Posterior vena cava (tissue), 2 donors: ENCODE measurements at regions not wholly inside any gene's neighbourhood (a gene's known extent, or its start where the extent isn't known, plus 50 kb on each side); places are given as distances from the start of the nearest gene placed in this dataset.
"Not testable (repeated sequence)": the region's sequence is repeated elsewhere in the genome, so short reads cannot be mapped to it uniquely, and the experiment has no call there.

Experiments
- DNase-seq: peaks from one replicate; pipeline ENCODE4 v3.0.0-alpha.2; 2020; ENCODE audit warnings: low spot score
- intact Hi-C, 2 donors: fragments of 100-400 bp; cut with DNase I; formaldehyde crosslinking; loops; one replicate each; pipeline versions ENCODE4 v1.14.1 to v1.14.2; 2022 to 2023
- donor health status: DM: yes; HTN: yes; CAD: no.
- donor health status: DM: yes; HTN: yes; CAD: no.

DNA sequence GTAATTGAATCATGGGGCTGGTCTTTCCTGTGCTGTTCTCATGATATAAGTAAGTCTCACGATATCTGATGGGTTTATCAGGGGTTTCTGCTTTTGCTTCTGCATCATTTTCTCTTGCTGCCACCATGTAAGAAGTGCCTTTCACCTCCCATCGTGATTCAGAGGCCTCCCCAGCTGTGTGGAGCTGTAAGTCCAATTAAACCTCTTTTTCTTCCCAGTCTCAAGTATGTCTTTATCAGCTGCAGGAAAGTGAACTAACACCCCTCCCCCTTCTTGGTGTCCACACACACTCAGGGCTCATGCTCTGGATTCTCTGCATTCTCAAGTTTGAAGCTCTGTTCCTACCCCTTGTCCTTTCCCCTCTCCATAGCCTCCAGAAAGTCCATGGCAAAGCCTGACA lies 107.1 kb downstream of the THBS2 start:
- DNase-seq, result no peak
- intact Hi-C loops, result no loop called here

DNA sequence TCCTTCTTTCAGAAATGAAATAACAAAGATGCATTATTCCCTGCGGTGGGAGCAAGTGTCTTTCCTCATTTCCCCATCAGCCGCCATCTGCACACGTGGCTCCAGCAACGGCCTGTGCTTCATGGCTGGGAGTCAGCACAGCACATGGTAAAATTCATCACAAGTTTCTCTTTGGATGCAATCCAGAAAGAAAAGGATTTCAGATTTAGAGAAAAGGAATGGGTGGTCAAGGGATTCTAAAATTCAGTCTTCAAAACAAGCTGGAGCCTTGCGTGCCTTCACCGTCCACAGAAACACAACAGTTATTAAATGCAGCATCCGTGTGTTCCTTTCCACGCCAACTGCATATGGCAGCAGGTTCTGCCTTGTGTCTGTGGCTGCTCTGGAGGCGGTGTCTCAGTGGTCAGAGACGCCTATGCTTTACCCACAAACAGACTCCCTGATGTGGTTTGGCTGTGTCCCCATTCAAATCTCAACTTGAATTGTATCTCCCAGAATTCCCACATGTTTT lies 107.6 kb downstream of the THBS2 start:
- no peak for DNase-seq
- intact Hi-C loops, result no loop called here

DNA sequence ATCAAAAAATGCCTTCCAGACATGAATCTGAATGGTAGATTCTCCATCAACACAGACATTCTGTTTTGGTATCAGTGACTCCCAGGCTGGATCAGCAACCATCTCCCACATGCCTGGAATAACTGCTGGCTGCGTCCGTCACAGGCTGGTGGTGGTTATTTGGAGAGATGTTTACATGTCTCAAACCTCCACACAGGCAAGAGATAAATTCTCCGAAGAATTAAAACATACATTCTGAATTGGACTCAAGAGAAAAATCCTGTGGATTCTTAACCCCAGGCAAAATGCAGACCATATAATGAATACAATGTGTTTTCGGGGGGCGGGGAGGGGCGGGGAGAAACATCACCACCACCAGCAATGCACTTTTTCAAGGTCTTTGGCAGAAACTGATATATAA lies 108.2 kb downstream of the THBS2 start:
- DNase-seq, result no peak
- intact Hi-C loops, result no loop called here

DNA sequence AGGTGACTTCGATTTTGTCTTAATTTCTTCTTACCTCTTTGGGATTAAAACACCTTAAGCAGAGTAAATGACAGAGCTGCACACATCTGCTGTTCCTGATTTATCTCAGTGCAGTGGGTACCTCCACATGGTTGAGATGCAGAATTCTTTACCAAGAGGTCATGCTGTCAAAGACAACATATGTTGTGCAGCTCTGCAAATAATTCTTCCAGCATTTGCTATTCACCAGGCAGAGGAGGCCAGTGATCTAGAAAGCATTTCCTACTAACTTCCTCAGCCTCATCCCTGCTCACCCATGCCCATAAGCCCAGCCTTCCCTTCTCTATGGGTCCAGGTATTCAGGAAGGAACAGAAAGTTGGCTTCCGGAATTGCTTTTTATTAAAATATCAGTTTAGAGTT lies 109.3 kb downstream of the THBS2 start:
- DNase-seq, result no peak
- intact Hi-C loops, result no loop called here

DNA sequence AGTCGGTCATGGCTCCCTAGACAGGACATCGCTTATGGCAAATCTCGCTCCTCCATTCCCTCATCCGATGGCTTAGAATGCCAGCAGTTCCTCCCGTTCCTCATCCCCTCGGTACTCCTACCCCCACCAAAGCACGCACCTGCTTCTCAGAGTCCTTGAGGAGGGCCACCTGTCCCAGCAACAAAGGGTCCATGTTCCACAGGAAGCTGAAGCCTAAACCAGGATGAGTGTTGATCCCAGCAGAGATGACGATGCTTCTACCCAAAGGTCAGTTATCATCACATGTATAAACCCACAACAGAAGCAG lies 111.2 kb downstream of the THBS2 start:
- intact Hi-C loops, result no loop called here
- no peak for DNase-seq

DNA sequence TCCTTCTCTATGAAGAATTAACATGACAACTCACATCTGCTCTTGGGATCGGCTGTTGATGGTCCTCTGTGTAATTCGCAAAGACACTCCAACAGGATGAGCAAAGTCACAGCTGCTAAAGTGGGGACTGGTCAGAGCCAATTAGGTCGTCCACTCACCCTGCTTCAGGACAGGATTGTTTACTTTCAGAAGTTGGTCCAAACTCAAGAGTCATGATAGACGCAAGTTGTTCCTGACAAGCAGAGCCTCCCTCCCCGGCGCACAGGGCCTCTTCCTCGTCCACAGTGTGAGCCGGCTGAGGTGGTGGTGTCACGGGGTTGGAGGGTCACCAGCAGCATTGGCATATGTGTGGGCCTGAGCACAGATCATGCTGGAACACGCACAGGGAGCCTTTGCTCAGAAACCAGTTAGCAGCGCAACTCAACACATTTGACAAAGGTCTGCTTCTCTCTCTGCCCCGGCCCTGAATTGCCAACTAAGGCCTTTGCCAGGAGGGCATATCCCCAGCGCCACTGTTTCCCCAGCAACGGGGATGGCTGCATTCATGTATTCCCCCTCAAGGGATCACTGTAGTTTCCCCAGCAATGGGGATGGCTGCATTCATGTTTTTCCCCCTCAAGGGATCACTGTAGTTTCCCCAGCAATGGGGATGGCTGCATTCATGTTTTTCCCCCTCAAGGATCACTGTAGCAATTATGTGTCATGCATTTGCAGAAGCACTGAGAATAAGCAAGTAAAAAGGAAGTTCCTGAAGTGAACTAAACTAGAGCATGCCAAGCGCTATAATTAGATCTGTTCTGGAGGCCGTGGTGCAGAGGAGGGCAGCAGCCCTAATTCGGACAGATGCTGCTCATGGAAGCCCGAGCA lies 111.7 kb downstream of the THBS2 start:
- DNase-seq, result no peak
- intact Hi-C loops, result no loop called here

DNA sequence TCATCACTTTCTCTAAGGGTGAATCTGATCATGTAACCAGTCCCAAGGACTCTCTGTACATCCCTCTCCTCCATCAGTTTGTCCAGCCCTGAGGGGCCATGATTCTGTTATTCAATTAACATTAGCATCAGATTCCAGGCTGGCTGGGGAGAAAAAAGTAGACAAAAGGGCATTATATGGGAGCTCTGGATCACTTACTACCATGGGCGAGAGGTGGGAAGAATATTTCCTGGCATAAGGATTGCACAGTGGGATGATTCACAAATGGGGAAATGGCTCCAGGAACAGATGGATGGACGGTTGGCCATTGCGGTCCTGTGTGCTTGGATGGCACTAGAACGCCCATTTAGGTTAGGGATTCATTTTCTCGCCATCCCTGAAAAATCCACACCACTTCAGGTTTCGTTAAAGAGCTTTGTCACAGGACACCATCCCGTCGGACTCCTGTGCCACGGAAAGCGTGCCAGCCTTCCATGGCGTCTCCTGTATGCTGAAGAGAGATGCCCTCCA lies 112.6 kb downstream of the THBS2 start:
- no peak for DNase-seq
- intact Hi-C loops, result no loop called here

DNA sequence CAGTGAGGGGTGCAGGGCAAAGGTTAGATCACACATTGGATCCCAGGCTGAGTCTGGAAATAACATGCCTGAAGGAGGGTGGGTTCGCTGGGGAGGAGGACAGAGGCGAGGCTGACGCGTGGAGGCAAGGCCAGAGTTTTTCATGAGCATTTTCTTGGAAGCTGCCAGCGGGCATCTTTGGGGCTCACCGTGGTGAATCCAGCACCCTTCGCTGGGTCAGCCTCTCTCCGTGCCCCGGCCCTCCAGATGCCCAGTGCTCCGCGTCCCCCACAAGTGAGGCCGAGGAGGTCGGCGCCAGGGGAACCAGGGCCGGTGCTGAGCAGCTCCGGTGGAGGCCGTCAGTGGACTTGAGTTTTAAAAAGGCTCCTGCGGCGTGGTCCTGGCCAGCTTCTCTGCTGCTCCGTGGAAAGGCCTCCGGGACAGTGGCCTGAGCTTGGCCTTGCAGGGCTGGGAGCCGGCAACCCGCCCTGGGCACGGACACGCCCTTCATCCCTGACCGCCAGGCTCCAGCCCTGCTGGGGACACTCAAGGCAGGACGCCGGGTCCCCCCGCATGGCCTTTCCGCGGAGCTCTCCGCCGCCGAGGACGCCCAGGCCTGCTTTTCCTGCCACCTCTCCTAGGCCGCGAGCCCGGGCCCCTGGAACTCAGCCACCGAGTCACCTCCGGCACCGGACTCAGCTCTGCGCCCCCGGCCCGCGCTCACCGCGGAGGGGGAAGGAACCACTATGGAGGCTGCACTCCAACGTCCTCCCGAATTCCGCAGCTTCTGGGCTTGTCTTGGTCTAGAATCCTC lies 114.3 kb downstream of the THBS2 start:
- intact Hi-C loops, result no loop called here
- DNase-seq, result no peak

- DNase-seq, result no peak
- intact Hi-C loops, result no loop called here
Observed at GRCh38 chr6:169132352-169132940, 121.2 kb downstream of the THBS2 start.

GRCh38 chr6:169131390-169131789 lies 122.3 kb downstream of the THBS2 start:
- intact Hi-C loops, result no loop called here
- no peak for DNase-seq

- intact Hi-C loops, result no loop called here
- DNase-seq, result no peak
Observed at GRCh38 chr6:169130113-169130512, 123.5 kb downstream of the THBS2 start.

DNA sequence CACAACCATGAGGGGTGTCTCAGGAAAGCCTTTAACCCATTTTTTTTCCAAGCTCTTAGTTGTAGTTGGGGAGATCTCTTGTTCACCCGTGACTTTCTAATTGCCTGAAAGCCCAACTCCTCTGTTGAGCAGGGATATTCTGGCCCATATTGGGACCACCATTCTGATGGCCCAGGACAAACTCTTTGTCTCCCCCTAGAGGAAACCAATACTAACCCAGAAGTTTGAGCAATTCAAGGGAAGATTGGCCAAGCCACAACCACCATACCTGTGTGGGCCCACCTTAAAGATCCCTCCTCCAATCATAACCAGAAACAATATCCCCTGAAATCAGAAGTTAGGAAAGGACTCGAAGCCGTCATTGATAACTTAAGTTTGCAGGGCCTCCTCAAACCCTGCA lies 132.6 kb downstream of the THBS2 start:
- intact Hi-C loops, result no loop called here
- no peak for DNase-seq

GRCh38 chr6:169119669-169120068 lies 134.0 kb downstream of the THBS2 start:
- no peak for DNase-seq
- intact Hi-C loops, result no loop called here

DNA sequence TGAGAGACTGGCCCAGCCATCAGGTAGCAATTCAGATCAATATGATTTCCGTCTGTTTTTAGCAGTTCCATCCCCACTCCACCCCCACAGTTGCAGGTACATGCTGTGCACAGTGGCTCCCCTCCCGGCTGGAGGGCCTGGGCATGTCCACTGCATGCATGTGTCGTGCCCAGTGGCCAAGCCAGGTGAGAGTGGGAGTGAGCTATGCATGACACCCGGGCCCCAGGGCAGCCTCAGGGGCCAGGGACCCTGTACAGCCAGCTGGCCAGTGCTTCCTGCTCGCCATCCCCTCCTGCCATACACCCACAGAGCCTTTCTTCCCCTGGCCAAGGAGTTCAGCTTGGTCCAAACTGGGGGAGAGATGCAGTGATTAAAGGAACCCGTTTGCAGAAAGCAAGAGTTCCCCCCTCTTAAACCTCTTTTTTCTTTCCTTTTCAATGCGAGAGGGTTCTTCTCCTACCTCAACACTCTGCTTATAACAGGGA lies 135.3 kb downstream of the THBS2 start:
- intact Hi-C loops, result no loop called here
- DNase-seq, result no peak

- no peak for DNase-seq
- intact Hi-C loops, result no loop called here
Observed at GRCh38 chr6:169117663-169118062, 136.0 kb downstream of the THBS2 start.

GRCh38 chr6:169115632-169116031 lies 138.0 kb downstream of the THBS2 start:
- intact Hi-C loops, result no loop called here
- no peak for DNase-seq

DNA sequence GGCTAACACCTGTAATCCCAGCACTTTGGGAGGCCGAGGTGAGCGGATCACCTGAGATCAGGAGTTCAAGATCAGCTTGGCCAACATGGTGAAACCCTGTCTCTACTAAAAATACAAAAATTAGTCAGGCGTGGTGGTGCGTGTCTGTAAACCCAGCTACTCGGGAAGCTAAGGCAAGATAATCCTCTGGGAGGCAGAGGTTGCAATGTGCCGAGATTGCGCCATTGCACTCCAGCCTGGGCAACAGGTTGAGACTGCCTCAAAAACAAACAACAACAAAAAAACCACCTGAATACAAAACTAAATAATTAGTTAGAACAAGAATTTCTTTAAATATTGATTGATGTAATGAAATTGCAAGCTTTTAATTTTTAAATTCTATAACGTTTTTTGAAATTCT lies 139.0 kb downstream of the THBS2 start:
- intact Hi-C loops, DNase-seq: not testable (repeated sequence)

DNA sequence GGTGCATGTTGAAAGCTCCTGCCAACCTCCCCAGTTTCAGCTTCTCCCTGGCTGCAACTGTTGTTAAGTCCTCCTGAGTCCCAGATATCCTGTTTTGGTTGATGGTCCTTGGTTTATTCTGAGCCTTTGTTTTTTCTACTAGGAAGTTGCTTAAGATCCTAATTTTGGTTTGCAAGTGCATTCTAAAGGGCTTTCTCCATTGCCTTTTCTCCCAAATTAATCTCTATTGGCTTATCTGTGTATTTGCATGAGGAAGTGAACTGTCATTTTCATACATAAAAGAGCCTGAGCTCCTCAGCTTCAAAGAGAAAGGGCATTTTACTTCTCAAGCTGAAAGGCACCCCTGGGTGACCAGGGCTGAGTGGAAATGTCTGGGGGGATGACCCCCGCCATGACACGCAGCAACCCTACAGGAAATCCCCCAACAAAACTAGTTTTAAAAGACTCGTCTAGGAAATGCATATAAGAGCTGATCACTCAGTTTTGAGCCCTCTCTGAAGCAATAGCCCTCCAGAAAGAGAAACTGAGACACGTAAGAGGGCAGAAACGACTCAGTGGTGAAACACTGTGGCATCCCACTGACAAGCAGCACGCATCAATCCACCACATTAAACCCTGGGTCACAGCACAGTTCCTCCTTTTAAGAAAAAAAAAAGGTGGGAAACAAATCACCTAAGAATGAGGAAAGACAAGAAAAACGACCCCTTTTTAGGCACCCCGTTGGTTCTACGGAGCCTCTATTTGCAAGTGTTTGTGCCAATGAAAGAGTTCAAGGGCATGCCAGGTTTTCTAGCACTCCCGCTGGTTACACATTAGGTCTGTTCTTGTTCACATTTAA lies 140.9 kb downstream of the THBS2 start:
- DNase-seq, result no peak
- intact Hi-C loops, result no loop called here

- intact Hi-C loops, result no loop called here
- DNase-seq, result no peak
Observed at GRCh38 chr6:169111203-169111602, 142.4 kb downstream of the THBS2 start.
